ENCODE measurements at regions not wholly inside any gene's neighbourhood (a gene's known extent, or its start where the extent isn't known, plus 50 kb on each side); places are given as distances from the start of the nearest gene placed in this dataset.

GRCh38 chr5:110225949-110226348 lies 500.5 kb downstream of the TMEM232 start:
- CTCF ChIA-PET = no interaction called here
- no peaks in the 10 kb centered on the region for H3K27me3 Mint-ChIP-seq (ENCODE audit: unreplicated experiment)
- peaks cover 27% of the 10 kb centered on the region for H3K9me3 Mint-ChIP-seq (ENCODE audit: low read depth, unreplicated experiment)
- H3K4me3 Mint-ChIP-seq (ENCODE audit: low read depth, unreplicated experiment) = no peak overlapping the region
- TF ChIP-seq CTCF (IDR thresholded peaks at IDR 0.05; ENCODE audit: unreplicated experiment) = no peak
- BruUV-seq (replicated peaks) = no TSS peak
- DNase-seq = no peak
- no peaks in the 10 kb centered on the region for H3K4me1 Mint-ChIP-seq (ENCODE audit: low read depth, unreplicated experiment)
- no peaks in the 10 kb centered on the region for H3K36me3 Mint-ChIP-seq (ENCODE audit: insufficient read depth, unreplicated experiment)
- intact Hi-C loops (cut with micrococcal nuclease; ENCODE audit: unreplicated experiment) = no loop called here
- no peak overlapping the region for H3K27ac Mint-ChIP-seq (ENCODE audit: unreplicated experiment)

GRCh38 chr5:110239786-110240185 lies 486.7 kb downstream of the TMEM232 start:
- no peak for TF ChIP-seq CTCF (IDR thresholded peaks at IDR 0.05; ENCODE audit: unreplicated experiment)
- intact Hi-C loops (cut with micrococcal nuclease; ENCODE audit: unreplicated experiment) = no loop called here
- Mint-ChIP-seq H3K36me3 (ENCODE audit: insufficient read depth, unreplicated experiment) (no peaks in the 10 kb centered on the region), H3K27me3 (ENCODE audit: unreplicated experiment) (no peaks in the 10 kb centered on the region), H3K27ac (ENCODE audit: unreplicated experiment) (no peak overlapping the region), H3K4me1 (ENCODE audit: low read depth, unreplicated experiment) (no peaks in the 10 kb centered on the region), H3K9me3 (ENCODE audit: low read depth, unreplicated experiment) (peaks cover 7% of the 10 kb centered on the region), H3K4me3 (ENCODE audit: low read depth, unreplicated experiment) (no peak overlapping the region)
- BruUV-seq (replicated peaks) = no TSS peak
- no peak for DNase-seq
- CTCF ChIA-PET = no interaction called here

GRCh38 chr5:110242950-110243349 lies 483.5 kb downstream of the TMEM232 start:
- no peaks in the 10 kb centered on the region for H3K36me3 Mint-ChIP-seq (ENCODE audit: insufficient read depth, unreplicated experiment)
- no peak for TF ChIP-seq CTCF (IDR thresholded peaks at IDR 0.05; ENCODE audit: unreplicated experiment)
- no peaks in the 10 kb centered on the region for H3K27me3 Mint-ChIP-seq (ENCODE audit: unreplicated experiment)
- no peak overlapping the region for H3K4me3 Mint-ChIP-seq (ENCODE audit: low read depth, unreplicated experiment)
- H3K4me1 Mint-ChIP-seq (ENCODE audit: low read depth, unreplicated experiment) = no peaks in the 10 kb centered on the region
- DNase-seq = no peak
- BruUV-seq (replicated peaks) = no TSS peak
- CTCF ChIA-PET = no interaction called here
- no peak overlapping the region for H3K27ac Mint-ChIP-seq (ENCODE audit: unreplicated experiment)
- peaks cover 7% of the 10 kb centered on the region for H3K9me3 Mint-ChIP-seq (ENCODE audit: low read depth, unreplicated experiment)
- intact Hi-C loops (cut with micrococcal nuclease; ENCODE audit: unreplicated experiment) = no loop called here

- CTCF ChIA-PET = no interaction called here
- BruUV-seq (replicated peaks) = no TSS peak
- H3K4me1 Mint-ChIP-seq (ENCODE audit: low read depth, unreplicated experiment) = no peaks in the 10 kb centered on the region
- intact Hi-C loops (cut with micrococcal nuclease; ENCODE audit: unreplicated experiment) = no loop called here
- H3K27ac Mint-ChIP-seq (ENCODE audit: unreplicated experiment) = no peak overlapping the region
- H3K36me3 Mint-ChIP-seq (ENCODE audit: insufficient read depth, unreplicated experiment) = no peaks in the 10 kb centered on the region
- no peaks in the 10 kb centered on the region for H3K27me3 Mint-ChIP-seq (ENCODE audit: unreplicated experiment)
- no peak for TF ChIP-seq CTCF (IDR thresholded peaks at IDR 0.05; ENCODE audit: unreplicated experiment)
- peaks cover 2% of the 10 kb centered on the region for H3K9me3 Mint-ChIP-seq (ENCODE audit: low read depth, unreplicated experiment)
- no peak for DNase-seq
- H3K4me3 Mint-ChIP-seq (ENCODE audit: low read depth, unreplicated experiment) = no peak overlapping the region
Observed at GRCh38 chr5:110248921-110249320, 477.6 kb downstream of the TMEM232 start.

- Mint-ChIP-seq H3K36me3 (ENCODE audit: insufficient read depth, unreplicated experiment) (no peaks in the 10 kb centered on the region), H3K4me3 (ENCODE audit: low read depth, unreplicated experiment) (no peak overlapping the region), H3K27me3 (ENCODE audit: unreplicated experiment) (no peaks in the 10 kb centered on the region), H3K27ac (ENCODE audit: unreplicated experiment) (no peak overlapping the region), H3K4me1 (ENCODE audit: low read depth, unreplicated experiment) (no peaks in the 10 kb centered on the region), H3K9me3 (ENCODE audit: low read depth, unreplicated experiment) (peaks cover 2% of the 10 kb centered on the region)
- no peak for TF ChIP-seq CTCF (IDR thresholded peaks at IDR 0.05; ENCODE audit: unreplicated experiment)
- CTCF ChIA-PET = no interaction called here
- DNase-seq = no peak
- intact Hi-C loops (cut with micrococcal nuclease; ENCODE audit: unreplicated experiment) = no loop called here
- BruUV-seq (replicated peaks) = no TSS peak
Observed at GRCh38 chr5:110250355-110250754, 476.1 kb downstream of the TMEM232 start.

Measured in Calu3 (cell line).